IMR-90 (cell line): ENCODE measurements at regions not wholly inside any gene's neighbourhood (a gene's known extent, or its start where the extent isn't known, plus 50 kb on each side); places are given as distances from the start of the nearest gene placed in this dataset.
"Not testable (repeated sequence)": the region's sequence is repeated elsewhere in the genome, so short reads cannot be mapped to it uniquely, and the experiment has no call there.

Source experiments
- ATAC-seq: fragments of 200-7000 bp; cut with Tn5 transposase; 2 replicates; pipeline ENCODE4 v1.9.1; 2020; ENCODE audit warnings: low read depth, mild to moderate bottlenecking, moderate library complexity
- BruUV-seq: library from RNA; stranded (reverse); fragments of 400-500 nt; replicated peaks from 2 replicates; lab custom pipeline; 2021; lab: Mats Ljungman, UMichigan
- CTCF ChIA-PET: fragments of 300-600 bp; formaldehyde crosslinking; extraction: SDS; loops from one replicate; lab custom pipeline; 2021; ENCODE audit warnings: antibody characterized with exemption; lab: Yijun Ruan, JAX
- POLR2A ChIA-PET: fragments of 300-600 bp; sonication (Branson Sonifier 250); formaldehyde crosslinking; loops from one replicate; lab custom pipeline; 2022; ENCODE audit warnings: antibody characterized with exemption; ENCODE audit not compliant: unreplicated experiment; lab: Charles Lee
- DNase-seq: peaks from one replicate; pipeline ENCODE4 v3.0.0; 2013
- H2AFZ ChIP-seq: replicated peaks from 2 replicates; pipeline ENCODE3; 2013; ENCODE audit warnings: low read length, mild to moderate bottlenecking; ENCODE audit not compliant: poor library complexity
- H2AK5ac ChIP-seq: 2 replicates; pipeline ENCODE4 v1.6.1; 2013; ENCODE audit warnings: low read depth, low read length, inconsistent platforms
- H2AK9ac ChIP-seq: replicated peaks from 2 replicates; pipeline ENCODE3; 2013; ENCODE audit warnings: mild to moderate bottlenecking, low read depth, low read length, moderate library complexity; ENCODE audit not compliant: poor library complexity
- H2BK120ac ChIP-seq: 2 replicates; pipeline ENCODE4 v1.6.1; 2013; ENCODE audit warnings: low read depth, low read length, inconsistent platforms
- H2BK15ac ChIP-seq: 3 replicates; pipeline ENCODE4 v1.6.1; 2013; ENCODE audit warnings: low read depth, low read length, inconsistent platforms
- H2BK20ac ChIP-seq: 2 replicates; pipeline ENCODE4 v1.6.1; 2013; ENCODE audit warnings: low read depth, mild to moderate bottlenecking, inconsistent platforms, low read length, moderate library complexity
- H2BK5ac ChIP-seq: 2 replicates; pipeline ENCODE4 v1.6.1; 2013; ENCODE audit warnings: mild to moderate bottlenecking, low read depth, low read length, inconsistent platforms; ENCODE audit not compliant: poor library complexity, severe bottlenecking
- H3K14ac ChIP-seq: replicated peaks from 2 replicates; pipeline ENCODE4 v1.6.1; 2013; ENCODE audit warnings: low read depth, low read length, inconsistent platforms
- H3K18ac ChIP-seq: 2 replicates; pipeline ENCODE4 v1.6.1; 2013; ENCODE audit warnings: low read depth, low read length, control low read depth
- H3K23ac ChIP-seq: 2 replicates; pipeline ENCODE4 v1.6.1; 2013; ENCODE audit warnings: low read depth, low read length, inconsistent platforms
- H3K27ac ChIP-seq: 2 replicates; pipeline ENCODE4 v1.5.1; 2013; ENCODE audit warnings: mild to moderate bottlenecking, control low read depth, low read length; ENCODE audit not compliant: insufficient read depth
- H3K27me3 ChIP-seq: 2 replicates; pipeline ENCODE4 v1.6.1; 2013; ENCODE audit warnings: low read length; ENCODE audit not compliant: control insufficient read depth, insufficient read depth
- H3K36me3 ChIP-seq: 2 replicates; pipeline ENCODE4 v1.6.1; 2013; ENCODE audit warnings: low read length, mixed read lengths; ENCODE audit not compliant: control insufficient read depth, insufficient read depth
- H3K4ac ChIP-seq: 2 replicates; pipeline ENCODE4 v1.6.1; 2013; ENCODE audit warnings: low read depth, low read length, inconsistent platforms
- H3K4me1 ChIP-seq: 2 replicates; pipeline ENCODE4 v1.6.1; 2013; ENCODE audit warnings: low read length, mixed read lengths; ENCODE audit not compliant: control insufficient read depth, insufficient read depth
- H3K4me2 ChIP-seq: 2 replicates; pipeline ENCODE4 v1.6.1; 2013; ENCODE audit warnings: low read depth, mild to moderate bottlenecking, control low read depth, low read length, moderate library complexity
- H3K4me3 ChIP-seq: 2 replicates; pipeline ENCODE4 v1.5.1; 2013; ENCODE audit warnings: low read depth, mild to moderate bottlenecking, control low read depth, low read length, moderate library complexity; ENCODE audit not compliant: insufficient read depth
- H3K56ac ChIP-seq: 2 replicates; pipeline ENCODE4 v1.6.1; 2013; ENCODE audit warnings: low read length, inconsistent platforms; ENCODE audit not compliant: insufficient read depth; ENCODE audit errors: extremely low read depth
- H3K79me1 ChIP-seq, 2 experiments: 2 replicates each; pipeline ENCODE4 v1.6.1; 2013; ENCODE audit warnings: low read length in 2 of 2, inconsistent platforms in 1 of 2, low read depth in 1 of 2
- H3K9ac ChIP-seq: 2 replicates; pipeline ENCODE4 v1.6.1; 2013; ENCODE audit warnings: low read depth, low read length, control low read depth
- H3K9me1 ChIP-seq: 2 replicates; pipeline ENCODE4 v1.6.1; 2013; ENCODE audit warnings: low read length, inconsistent platforms; ENCODE audit not compliant: insufficient read depth
- H3K9me3 ChIP-seq: 2 replicates; pipeline ENCODE4 v1.6.1; 2013; ENCODE audit warnings: low read length; ENCODE audit not compliant: control insufficient read depth, insufficient read depth
- H4K20me1 ChIP-seq: 2 replicates; pipeline ENCODE4 v1.6.1; 2013; ENCODE audit warnings: low read length, inconsistent platforms; ENCODE audit not compliant: insufficient read depth
- H4K5ac ChIP-seq: 2 replicates; pipeline ENCODE4 v1.6.1; 2013; ENCODE audit warnings: mild to moderate bottlenecking, low read depth, low read length, control low read depth
- H4K8ac ChIP-seq, 2 experiments: 2 replicates each; pipeline ENCODE4 v1.6.1; 2013; ENCODE audit warnings: low read depth in 2 of 2, low read length in 2 of 2, control low read depth in 1 of 2, inconsistent platforms in 1 of 2
- H4K91ac ChIP-seq: 2 replicates; pipeline ENCODE4 v1.6.1; 2013; ENCODE audit warnings: low read depth, low read length, inconsistent platforms; ENCODE audit not compliant: insufficient read depth
- WGBS, 2 experiments: methylation state at CpG; one replicate each; pipeline versions ENCODE4 v1.1.5 to v1.1.7; 2013; ENCODE audit warnings: missing lambda C conversion rate in 2 of 2; ENCODE audit not compliant: insufficient read length in 1 of 2; ENCODE audit errors: extremely low coverage in 2 of 2; 5-methylcytosine and 5-hydroxymethylcytosine counted together
- dilution Hi-C: fragments of 300-500 bp; cut with HindIII; formaldehyde crosslinking; loops from one replicate; pipeline ENCODE4 v1.14.3; 2018; ENCODE audit warnings: low sequenced_read_pairs; ENCODE audit not compliant: unreplicated experiment
- in situ Hi-C: fragments of 300-500 bp; cut with MboI; formaldehyde crosslinking; loops from 3 replicates; pipeline ENCODE4 v1.14.3; 2019; ENCODE audit warnings: low sequenced_read_pairs, inconsistent platforms, mixed read lengths
- intact Hi-C: fragments of 100-400 bp; cut with micrococcal nuclease; formaldehyde crosslinking; loops from 2 replicates; pipeline ENCODE4 v1.10.0; 2022

- H2AK9ac ChIP-seq, H3K27me3 ChIP-seq, ATAC-seq, H3K23ac ChIP-seq, H2BK20ac ChIP-seq, DNase-seq, H4K5ac ChIP-seq, H3K9me3 ChIP-seq, H3K4me1 ChIP-seq, CTCF ChIA-PET, H2AFZ ChIP-seq, H3K27ac ChIP-seq, H3K4ac ChIP-seq, H3K9ac ChIP-seq, H3K4me3 ChIP-seq, H2AK5ac ChIP-seq, dilution Hi-C loops, H3K4me2 ChIP-seq, H4K91ac ChIP-seq, H4K20me1 ChIP-seq, H3K79me1 ChIP-seq, H2BK120ac ChIP-seq, intact Hi-C loops, in situ Hi-C loops, H3K9me1 ChIP-seq, H2BK5ac ChIP-seq, H4K8ac ChIP-seq, H3K14ac ChIP-seq, H3K36me3 ChIP-seq, POLR2A ChIA-PET, H3K18ac ChIP-seq, H3K56ac ChIP-seq, H2BK15ac ChIP-seq, BruUV-seq: not testable (repeated sequence)
- WGBS, 2 experiments: no CpG with 5 or more reads among the region's 10 CpGs
Observed at GRCh38 chr2:87568554-87569278, 179.2 kb upstream of the PLGLB2 start.

GRCh38 chr2:87569689-87570397, 178.0 kb upstream of the PLGLB2 start:
- H2BK5ac ChIP-seq, dilution Hi-C loops, BruUV-seq: not testable (repeated sequence)

More at GRCh38 chr2:87569689-87570397, 178.0 kb upstream of the PLGLB2 start:
- H3K4me3 ChIP-seq, H3K36me3 ChIP-seq, H3K4ac ChIP-seq, ATAC-seq, DNase-seq, H2AFZ ChIP-seq, H3K18ac ChIP-seq, H2BK15ac ChIP-seq, in situ Hi-C loops, H3K27me3 ChIP-seq, H4K5ac ChIP-seq, H3K79me1 ChIP-seq, H3K9ac ChIP-seq, POLR2A ChIA-PET, intact Hi-C loops, H4K20me1 ChIP-seq, H3K23ac ChIP-seq, H3K56ac ChIP-seq, H2AK5ac ChIP-seq, H2BK20ac ChIP-seq, H4K91ac ChIP-seq, H3K14ac ChIP-seq, H3K27ac ChIP-seq, H3K4me1 ChIP-seq, H2BK120ac ChIP-seq, H3K9me1 ChIP-seq, CTCF ChIA-PET, H2AK9ac ChIP-seq, H3K4me2 ChIP-seq, H4K8ac ChIP-seq, H3K9me3 ChIP-seq: not testable (repeated sequence)
- WGBS, 2 experiments: no CpG with 5 or more reads among the region's 11 CpGs
